Right renal cortex interstitium (tissue), 3 donors: ENCODE measurements at regions not wholly inside any gene's neighbourhood (a gene's known extent, or its start where the extent isn't known, plus 50 kb on each side); places are given as distances from the start of the nearest gene placed in this dataset.
"Not testable (repeated sequence)": the region's sequence is repeated elsewhere in the genome, so short reads cannot be mapped to it uniquely, and the experiment has no call there.

Source experiments
- DNase-seq, 3 donors: peaks; one replicate each; pipeline ENCODE4 v3.0.0-alpha.2; 2013; ENCODE audit warnings: low read depth in 3 of 3, low spot score in 2 of 3

- no peak for DNase-seq
Measured at GRCh38 chr5:111983459-111983858, 226.5 kb upstream of the NREP start.

- no peak for DNase-seq
Measured at GRCh38 chr5:111977436-111977829, 220.4 kb upstream of the NREP start.

DNA sequence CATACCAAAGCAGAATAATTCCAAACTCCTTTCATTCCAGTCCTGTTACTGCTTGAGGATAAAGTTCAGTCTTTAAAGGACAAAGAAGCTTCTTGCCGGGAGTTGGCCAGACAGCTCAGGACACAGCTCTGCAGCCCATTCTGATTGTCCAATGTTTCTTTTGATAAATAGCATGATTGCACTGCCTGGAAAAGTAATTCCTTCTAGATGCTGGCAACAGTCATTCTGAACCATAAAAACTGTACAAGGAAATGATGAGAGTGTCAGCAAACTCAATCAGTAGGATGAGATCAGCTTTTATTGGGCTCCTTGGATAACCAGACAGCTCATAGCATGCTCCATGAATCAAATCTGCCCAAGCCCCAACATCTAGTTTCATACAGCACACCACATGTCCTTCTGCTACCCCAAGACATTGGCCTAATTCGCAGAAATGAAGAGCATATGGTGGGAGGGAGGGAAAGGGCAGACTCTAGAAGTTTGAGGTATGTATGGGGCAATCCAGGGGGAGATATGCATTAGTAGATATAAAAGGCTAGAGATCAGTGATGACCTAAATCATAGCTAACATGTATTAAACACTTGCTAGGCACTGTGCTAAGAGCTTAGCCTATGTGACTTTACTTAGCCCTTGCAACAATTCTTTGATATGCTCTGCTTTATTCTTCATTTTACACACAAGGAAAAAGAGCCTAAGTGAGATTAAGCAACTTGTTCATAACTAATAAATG, 219.9 kb upstream of the NREP start:
- DNase-seq = no peak

DNA sequence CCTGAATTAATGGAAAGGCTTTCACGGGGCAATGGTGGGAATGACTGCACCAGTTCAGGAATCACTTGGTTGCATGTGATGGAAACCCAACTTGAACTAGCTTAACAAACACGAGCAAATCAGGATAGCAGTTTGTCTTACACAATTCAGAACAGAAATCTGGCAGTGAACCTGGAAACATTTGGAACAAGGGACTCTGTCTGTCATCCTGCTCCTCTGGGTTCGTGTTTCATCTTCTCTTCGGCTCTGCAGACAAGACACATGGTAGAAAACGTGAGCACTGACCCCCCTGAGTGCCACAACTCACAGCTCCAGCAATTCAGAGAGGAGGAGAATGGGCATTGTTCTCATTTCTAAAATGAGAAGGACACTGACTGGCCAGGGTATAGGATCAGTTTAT, 218.1 kb upstream of the NREP start:
- no peak for DNase-seq

GRCh38 chr5:111973961-111974360, 217.0 kb upstream of the NREP start:
- no peak for DNase-seq

GRCh38 chr5:111972548-111972947, 215.6 kb upstream of the NREP start:
- no peak for DNase-seq

- no peak for DNase-seq
Measured at GRCh38 chr5:111972080-111972479, 215.1 kb upstream of the NREP start.

DNA sequence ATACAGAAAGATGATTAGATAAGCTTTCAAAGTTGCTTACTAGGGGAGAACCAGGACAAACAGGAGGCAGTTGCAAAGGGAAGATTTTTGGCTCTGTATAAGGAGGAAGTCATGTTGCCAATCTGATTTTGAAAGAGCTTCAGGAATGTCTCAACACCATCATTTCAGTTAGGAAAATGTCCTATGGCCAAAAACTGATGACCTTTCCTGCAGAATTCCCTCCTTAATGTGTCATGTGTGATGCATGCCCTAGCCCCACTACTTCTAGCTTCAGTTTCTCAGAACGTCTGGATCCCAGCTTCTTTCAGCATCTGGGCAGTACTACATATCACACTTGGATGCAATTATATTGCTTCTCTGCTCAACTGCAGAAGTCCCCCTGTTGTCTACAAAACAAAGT, 211.5 kb upstream of the NREP start:
- DNase-seq = no peak

DNA sequence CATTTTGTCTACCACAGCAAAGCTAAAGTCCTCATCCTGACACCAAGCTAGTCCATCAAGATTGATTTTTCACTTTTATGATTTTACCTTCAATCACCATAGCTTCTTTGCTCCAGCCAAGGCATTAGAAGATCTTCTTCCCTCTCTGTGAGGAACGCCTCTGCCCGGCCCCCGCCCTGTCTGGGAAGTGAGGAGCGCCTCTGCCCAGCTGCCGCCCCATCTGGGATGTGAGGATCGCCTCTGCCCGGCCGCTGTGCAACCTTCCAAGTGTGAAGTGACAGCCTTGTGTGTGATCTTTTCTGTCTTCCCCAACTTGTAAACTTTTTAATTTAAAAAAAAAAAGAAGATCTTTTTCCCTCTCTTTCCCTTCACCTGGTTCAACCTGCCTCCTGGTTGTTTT, 210.5 kb upstream of the NREP start:
- DNase-seq = no peak

DNA sequence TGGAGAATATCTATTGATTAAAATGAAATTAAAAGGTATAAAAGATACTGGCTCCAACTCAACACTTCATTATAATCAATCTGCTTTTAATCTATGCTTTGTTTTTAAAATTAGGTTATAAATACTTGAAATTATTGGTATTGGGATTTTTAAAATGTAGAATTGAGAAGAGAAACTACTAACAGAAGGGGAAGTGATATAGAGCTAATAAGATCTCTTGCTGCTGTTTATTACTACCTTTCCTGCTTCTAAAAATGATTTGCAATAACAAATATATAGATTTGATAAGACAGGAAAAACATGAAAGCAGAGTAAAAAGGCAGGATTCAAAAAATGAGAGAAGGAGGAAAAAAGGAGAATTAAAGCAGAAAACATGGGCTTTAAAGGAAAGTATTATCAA, 209.3 kb upstream of the NREP start:
- no peak for DNase-seq

DNA sequence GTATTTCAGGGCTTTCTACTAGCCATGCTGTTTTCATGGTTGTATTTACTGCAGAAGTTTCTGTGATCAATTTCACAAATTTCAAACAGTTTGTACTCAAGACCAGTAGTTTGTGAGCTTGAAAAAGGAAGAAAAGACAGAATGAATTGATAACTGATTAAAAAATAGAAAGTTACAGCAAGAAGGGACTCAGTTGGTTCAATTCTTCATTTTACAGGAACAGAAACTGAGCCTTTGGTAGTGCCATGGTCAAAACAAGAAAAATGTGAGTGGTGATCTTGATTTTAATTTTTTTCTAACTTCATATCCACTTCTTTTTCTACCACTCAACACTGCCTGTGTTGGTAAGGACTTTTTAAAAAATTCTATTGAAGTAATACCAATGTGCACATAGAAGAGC, 206.6 kb upstream of the NREP start:
- no peak for DNase-seq

DNA sequence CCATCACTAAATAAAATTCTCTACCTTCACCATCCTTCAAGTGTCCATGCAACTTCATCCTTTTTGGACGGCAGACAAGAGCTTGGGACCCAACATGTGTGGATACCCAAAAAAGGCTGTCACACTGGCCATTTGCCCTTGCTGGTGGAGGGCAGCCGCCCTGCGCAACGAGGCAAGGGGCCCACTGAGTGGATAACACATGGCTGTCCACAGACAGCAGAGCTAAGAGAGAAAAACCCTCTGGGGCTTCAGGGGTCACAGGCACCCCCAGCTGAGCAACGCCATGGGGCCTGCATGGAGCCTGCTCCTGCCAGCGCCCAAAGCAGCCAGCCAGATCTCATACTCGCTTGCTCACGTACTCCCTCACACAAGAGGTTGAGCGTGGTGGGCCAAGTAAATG, 205.9 kb upstream of the NREP start:
- DNase-seq = no peak

DNA sequence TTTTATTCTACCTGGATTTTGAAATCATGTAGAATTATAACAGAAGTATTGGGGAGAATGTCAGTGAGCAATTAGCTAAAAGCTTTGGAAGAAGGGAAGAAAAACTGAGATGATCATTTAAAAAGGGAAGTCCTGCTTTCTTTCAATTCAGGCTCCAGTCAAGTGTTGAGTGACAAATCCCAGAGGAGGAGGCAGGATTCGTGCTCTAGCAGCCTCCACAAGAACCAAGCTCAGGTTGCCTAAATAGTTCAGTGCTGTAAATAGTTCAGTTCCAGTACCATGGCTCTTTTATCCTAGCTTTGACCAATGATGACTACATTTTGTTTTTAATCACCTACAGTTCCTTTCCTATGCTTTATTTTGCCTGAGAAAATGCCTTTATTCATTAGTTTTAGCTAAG, 204.9 kb upstream of the NREP start:
- DNase-seq = no peak

DNA sequence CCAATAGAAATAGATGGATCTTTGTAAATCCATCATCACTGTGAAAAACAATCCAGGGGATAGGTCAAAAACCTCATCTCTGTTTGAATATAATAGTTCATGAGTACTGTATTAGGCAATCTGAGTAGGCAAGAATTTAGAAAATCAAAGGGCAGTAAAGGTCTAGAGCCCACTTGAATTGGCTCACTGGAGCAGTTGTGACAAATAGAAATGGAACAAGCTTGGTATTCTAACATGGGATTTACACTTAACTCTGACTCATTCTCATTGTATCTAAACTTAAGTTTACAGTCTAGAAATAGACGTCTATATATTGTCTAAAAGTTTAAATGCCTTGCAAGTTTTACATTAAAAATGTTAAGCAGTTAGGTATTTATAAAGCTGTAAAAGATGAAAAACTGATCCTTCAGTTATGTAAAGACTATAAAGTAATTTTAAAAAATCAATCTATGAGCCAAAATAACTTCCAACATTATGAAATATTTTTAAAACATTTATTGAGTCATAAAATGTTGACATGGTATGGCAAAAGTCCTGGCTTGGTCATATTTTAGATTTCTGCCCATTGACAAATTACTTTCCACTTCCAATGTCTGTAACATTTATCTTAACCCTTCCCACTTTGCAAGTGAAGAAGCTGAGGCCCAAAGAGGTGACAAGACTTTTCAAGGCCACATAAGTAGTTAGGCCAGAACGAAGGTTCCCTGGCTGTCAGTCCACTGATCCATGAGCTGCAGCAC, 203.7 kb upstream of the NREP start:
- DNase-seq = no peak

GRCh38 chr5:111958851-111959250, 201.9 kb upstream of the NREP start:
- DNase-seq = no peak

DNA sequence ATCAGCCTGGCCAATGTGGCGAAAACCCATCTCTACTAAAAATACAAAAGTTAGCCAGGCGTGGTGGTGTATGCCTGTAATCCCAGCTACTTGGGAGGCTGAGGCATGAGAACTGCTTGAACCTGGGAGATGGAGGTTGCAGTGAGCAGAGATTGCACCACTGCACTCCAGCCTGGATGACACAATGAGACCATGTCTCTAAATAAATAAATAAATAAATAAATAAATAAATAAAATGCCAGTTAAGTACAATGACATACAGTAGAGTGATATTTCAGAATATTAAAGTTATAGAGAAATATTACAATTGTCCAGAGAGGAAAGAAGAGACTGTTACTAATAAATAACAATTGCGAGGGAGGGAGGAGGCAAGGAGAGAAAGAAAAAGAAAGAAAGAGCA, 199.8 kb upstream of the NREP start:
- not testable (repeated sequence) for DNase-seq

- no peak for DNase-seq
Measured at GRCh38 chr5:111954516-111955395, 197.8 kb upstream of the NREP start.

- DNase-seq = no peak
Measured at GRCh38 chr5:111953351-111954127, 196.5 kb upstream of the NREP start.

- DNase-seq = no peak
Measured at GRCh38 chr5:111952555-111952954, 195.6 kb upstream of the NREP start.

DNA sequence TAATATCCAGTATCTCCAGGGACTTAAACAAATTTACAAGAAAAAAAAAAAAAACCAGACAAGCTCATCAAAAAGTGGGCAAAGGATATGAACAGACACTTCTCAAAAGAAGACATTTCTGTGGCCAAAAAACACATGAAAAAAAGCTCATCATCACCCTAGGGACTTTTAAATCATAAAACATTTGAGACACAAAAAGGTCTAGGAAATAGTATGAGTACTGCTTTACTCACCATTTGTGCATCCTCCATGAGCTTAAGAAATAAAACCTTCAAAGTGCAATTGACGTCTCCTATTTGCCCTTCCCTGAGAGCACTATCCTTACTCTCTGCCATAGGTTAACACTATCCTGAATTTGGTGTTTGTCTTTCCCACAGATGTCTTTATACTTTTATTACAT, 193.7 kb upstream of the NREP start:
- DNase-seq = no peak
